ENCODE measurements at regions not wholly inside any gene's neighbourhood (a gene's known extent, or its start where the extent isn't known, plus 50 kb on each side); places are given as distances from the start of the nearest gene placed in this dataset.

DNA sequence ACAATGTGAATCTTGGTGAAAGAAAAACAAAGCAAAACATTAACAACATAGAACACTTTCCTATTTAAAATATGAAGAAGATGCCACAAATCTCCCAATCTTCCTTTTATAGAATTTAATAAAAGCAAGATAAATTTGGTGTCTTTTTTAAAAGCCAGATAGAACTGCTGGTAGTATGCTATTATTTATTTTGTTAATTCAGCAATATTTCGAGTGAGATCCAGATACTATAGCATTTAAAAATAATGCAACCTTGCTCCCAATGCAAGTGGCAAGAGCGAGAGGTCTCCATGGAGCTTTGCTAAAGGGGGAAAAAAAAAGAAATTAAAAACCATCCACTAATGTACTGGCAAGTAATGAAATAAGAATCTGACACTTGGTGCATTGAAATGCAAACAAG, 121.8 kb downstream of the IL20RB start:
- no peak for TF ChIP-seq POLR2AphosphoS5 (IDR thresholded peaks at IDR 0.05; ENCODE audit: borderline replicate concordance, low read depth, low read length)
- TF ChIP-seq EZH2 (IDR thresholded peaks at IDR 0.05), result no peak
- TF ChIP-seq FOXP2 (optimal IDR thresholded peaks at IDR 0.05; ENCODE audit: control extremely low read depth, extremely low read length, insufficient read depth), result no peak
